ENCODE measurements at regions not wholly inside any gene's neighbourhood (a gene's known extent, or its start where the extent isn't known, plus 50 kb on each side); places are given as distances from the start of the nearest gene placed in this dataset.

- ATAC-seq (ENCODE audit: poor library complexity), result no peak
- DNase-seq, result no peak
- intact Hi-C loops (cut with DNase I), result no loop called here
Observed at GRCh38 chr2:104444889-104445288, 409.0 kb upstream of the POU3F3 start.

DNA sequence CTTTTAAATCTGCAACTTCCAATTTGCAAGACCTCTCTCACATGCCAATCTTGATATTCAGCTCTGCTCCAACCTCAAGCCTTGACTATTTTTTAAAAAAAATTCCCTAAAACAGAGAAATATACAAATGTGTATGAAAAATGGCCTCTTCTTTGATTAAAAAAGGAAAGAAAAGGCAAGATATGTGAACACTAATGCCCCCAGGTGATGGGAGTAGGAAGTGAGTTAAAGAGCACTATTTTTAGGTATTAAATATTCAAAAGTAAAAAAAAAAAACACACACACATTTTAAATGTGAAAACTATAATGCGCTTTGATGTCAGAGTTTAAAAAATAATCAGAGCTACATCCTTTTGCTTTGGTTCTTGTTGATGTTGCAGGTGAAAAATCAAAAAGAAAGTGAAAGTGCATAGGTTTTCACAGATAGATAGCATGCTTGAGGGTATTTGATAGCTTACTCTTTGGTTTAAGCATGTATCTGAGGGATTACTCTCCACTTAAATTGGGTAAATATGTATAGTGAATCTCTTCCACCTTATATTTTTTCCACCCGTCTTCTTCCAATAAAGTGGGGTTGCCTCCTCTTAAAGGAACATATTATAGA lies 406.0 kb upstream of the POU3F3 start:
- intact Hi-C loops (cut with DNase I), result no loop called here
- no peak for ATAC-seq (ENCODE audit: poor library complexity)
- no peak for DNase-seq

DNA sequence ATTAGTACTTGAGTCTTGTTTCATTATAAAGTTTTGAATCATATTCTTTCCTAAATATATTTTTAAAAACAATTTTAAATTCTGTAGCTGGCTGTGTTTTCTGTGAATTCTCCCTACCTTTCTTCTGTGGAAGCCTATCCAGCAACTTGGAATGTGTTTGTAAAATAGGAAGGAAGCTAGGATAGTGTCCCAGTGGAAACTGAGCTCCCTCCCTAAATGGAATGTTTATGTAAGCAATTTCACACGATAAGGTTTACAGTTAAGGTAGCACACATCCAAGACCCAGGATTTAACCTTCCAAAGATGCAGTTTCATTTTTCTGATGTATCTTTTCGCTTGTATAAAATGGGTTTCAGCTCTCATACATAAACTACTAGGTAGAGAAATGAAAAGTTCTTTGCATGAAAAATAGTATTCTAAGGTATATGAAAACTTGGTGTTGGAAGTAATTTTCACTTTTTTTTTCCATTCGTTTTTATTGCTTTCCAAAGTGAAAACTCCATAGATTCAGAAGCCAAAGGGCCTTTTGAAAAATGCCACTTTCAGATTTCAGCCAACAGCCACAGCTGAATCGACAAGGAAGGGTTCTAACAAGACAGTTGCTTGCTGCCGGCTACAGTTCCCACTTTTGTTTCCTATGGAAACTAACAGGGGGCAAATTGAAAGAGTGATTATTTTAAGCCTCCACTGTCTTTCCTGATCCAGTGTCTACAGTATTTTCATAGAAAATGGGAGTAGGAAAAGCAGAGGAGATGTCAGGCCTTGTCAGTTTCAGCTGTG lies 405.1 kb upstream of the POU3F3 start:
- no peak for ATAC-seq (ENCODE audit: poor library complexity)
- intact Hi-C loops (cut with DNase I), result no loop called here
- no peak for DNase-seq

DNA sequence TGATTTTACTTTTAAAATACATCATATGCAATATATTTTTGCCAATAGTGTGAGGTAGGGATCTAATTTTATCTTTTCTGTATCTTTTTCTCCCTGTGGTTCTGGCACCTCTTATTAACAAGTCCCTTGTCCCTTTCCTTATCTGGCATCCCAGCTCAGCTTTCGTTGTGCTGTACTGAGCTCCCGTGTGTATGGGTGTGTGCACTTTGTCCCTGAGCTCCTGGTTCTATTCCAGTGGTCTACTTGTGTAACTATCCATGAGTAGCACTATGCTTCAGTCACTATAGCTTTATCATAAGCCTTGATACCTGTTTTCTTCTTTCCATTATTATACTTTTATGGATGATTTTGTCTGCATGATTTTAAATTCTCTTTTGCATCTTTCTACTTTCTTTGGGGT lies 401.4 kb upstream of the POU3F3 start:
- ATAC-seq (ENCODE audit: poor library complexity) (no peak), DNase-seq (no peak)
- intact Hi-C loops (cut with DNase I), result no loop called here

GRCh38 chr2:104462731-104463130 lies 391.2 kb upstream of the POU3F3 start:
- ATAC-seq (ENCODE audit: poor library complexity) (no peak), DNase-seq (no peak)
- intact Hi-C loops (cut with DNase I), result no loop called here

- DNase-seq (no peak), ATAC-seq (ENCODE audit: poor library complexity) (no peak)
- intact Hi-C loops (cut with DNase I), result no loop called here
Observed at GRCh38 chr2:104465981-104466380, 387.9 kb upstream of the POU3F3 start.

DNA sequence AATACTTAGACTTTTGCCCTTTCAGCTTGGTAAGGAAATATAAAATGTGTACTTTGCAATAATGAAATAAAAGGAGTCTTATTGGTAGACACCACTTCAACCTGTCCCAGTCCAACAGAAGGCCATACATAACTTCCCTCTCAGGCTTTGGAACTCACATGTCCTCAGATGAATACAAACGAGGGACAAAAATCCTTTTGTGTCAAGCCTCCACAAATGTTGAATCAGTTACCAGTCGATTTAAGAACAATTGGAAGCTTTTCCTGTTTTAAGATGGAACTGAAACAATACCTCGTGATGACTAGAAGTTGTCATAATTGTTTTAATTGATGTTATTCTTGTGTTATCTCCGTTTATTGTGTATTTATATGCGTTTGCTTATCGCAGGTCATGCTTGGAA lies 385.1 kb upstream of the POU3F3 start:
- DNase-seq (no peak), ATAC-seq (ENCODE audit: poor library complexity) (no peak)
- intact Hi-C loops (cut with DNase I), result no loop called here

DNA sequence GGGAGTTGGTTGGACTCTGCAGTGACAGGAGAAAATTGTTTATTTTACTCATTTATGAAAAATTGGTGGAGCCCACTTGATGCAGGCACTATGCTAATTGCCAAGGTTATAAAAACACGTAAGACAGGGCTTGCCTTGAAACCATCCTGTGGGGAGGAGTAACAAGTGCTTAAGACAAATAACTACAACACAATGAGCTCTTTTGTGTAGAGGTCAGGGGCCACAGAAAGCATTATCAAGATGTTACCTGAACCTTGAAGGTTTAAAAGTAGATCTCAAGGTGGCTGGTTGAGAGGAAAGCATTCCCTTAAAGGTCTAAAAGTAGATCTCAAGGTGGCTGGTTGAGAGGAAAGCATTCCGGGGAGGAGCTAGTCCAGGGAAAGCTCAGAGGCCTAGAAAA lies 381.8 kb upstream of the POU3F3 start:
- ATAC-seq (ENCODE audit: poor library complexity) (no peak), DNase-seq (no peak)
- intact Hi-C loops (cut with DNase I), result no loop called here

GRCh38 chr2:104473546-104473945 lies 380.4 kb upstream of the POU3F3 start:
- intact Hi-C loops (cut with DNase I), result no loop called here
- DNase-seq (no peak), ATAC-seq (ENCODE audit: poor library complexity) (no peak)

DNA sequence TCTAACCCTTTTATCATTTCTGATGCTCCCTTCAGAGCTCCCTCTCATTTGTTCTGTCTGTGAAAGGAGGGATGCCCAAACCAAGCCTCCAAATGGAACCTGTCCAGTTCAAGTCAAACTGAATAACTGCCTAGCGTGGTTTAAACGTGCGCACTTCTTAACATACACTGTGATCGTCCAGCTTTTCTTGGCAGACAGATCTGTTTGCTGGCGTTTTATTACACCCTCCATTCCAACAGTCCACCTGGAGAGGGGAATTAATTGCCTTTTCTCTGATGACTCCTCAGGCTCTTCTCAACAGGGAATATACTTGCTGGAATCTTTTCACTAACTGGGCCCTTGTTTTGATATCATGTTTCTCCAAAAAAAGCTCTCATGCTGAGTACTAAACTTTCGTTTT lies 379.2 kb upstream of the POU3F3 start:
- DNase-seq (no peak), ATAC-seq (ENCODE audit: poor library complexity) (no peak)
- intact Hi-C loops (cut with DNase I), result no loop called here

GRCh38 chr2:104476075-104476474 lies 377.8 kb upstream of the POU3F3 start:
- intact Hi-C loops (cut with DNase I), result no loop called here
- ATAC-seq (ENCODE audit: poor library complexity), result no peak
- DNase-seq, result no peak

- intact Hi-C loops (cut with DNase I), result no loop called here
- DNase-seq (no peak), ATAC-seq (ENCODE audit: poor library complexity) (no peak)
Observed at GRCh38 chr2:104476563-104476988, 377.3 kb upstream of the POU3F3 start.

- intact Hi-C loops (cut with DNase I), result no loop called here
- ATAC-seq (ENCODE audit: poor library complexity) (no peak), DNase-seq (no peak)
Observed at GRCh38 chr2:104481341-104481740, 372.6 kb upstream of the POU3F3 start.

DNA sequence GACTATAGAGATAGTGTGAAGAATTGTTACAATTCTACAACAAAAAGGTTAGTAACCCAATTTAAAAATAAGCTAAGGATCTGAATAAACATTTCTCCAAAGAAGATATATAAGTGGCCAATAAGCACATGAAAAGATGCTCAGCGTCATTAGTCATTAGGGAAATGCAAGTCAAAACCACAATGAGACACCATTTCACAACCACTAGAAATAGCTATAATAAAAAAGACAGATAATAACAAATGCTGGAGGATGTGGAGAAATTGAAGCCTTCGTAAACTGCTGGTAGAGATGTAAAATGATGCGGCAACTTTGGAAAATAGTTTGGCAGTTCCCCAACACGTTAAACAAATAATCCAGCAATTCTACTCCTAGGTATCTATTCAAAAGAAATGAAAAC lies 366.5 kb upstream of the POU3F3 start:
- no peak for DNase-seq
- intact Hi-C loops (cut with DNase I), result no loop called here
- no peak for ATAC-seq (ENCODE audit: poor library complexity)

DNA sequence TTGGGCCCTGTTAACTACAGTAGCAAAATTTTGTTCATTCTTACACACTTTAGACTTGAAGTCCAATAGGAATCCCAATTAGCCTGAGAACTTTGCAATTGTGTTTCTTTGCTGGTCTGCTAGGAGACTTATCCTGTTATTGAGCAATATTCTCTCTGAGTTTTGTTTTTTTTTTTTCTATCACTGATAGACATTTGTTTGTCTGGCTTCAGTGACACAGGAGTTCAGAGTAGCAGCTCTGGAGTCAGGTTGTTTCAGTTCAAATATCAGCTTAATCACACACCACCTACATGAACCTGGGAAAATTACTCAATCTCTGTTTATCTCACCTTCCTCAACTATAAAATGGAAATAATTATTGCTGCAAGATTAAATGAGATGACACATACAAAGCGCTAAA lies 360.2 kb upstream of the POU3F3 start:
- ATAC-seq (ENCODE audit: poor library complexity), result no peak
- intact Hi-C loops (cut with DNase I), result no loop called here
- no peak for DNase-seq

DNA sequence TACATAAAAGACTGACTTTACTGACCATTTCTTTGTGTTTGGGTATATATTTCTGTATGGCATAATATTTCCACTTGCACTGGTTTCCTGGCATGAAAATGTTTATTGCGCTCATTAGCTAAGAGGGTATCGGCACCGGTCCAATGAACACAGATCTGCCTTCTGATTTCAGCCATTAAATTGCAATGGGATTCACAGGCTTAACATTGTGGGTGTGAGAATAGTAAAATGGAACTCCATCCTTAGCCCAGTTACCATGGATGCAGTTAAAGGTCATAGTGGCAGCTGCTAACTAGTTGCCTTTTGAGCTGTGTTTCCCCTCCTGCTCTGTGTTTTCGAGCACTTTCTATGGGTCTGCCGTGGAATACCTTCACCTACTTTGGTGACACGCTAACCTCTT lies 352.6 kb upstream of the POU3F3 start:
- no peak for ATAC-seq (ENCODE audit: poor library complexity)
- DNase-seq, result no peak
- intact Hi-C loops (cut with DNase I), result no loop called here

- intact Hi-C loops (cut with DNase I), result no loop called here
- ATAC-seq (ENCODE audit: poor library complexity), result no peak
- no peak for DNase-seq
Observed at GRCh38 chr2:104501929-104502328, 352.0 kb upstream of the POU3F3 start.

DNA sequence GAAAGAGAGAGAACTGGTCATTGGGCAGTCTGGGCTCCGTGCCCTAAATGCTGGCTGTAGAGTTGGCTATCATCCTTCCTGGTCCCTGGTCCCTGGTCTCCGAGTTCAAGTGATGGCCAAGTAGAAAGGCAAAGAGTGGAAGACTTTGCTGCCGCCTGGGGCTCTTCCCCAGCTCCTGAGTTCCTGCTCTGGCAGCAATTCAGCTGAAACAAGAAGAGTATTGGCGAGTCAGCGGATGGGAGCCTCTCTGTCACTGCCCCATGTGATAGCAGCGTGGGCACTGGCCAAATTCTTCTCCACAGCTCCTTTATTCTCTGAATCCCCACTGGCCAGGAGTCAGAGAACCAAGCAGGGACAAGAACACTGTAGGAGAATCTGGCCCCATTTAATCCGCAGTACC lies 351.0 kb upstream of the POU3F3 start:
- no peak for DNase-seq
- intact Hi-C loops (cut with DNase I), result no loop called here

DNA sequence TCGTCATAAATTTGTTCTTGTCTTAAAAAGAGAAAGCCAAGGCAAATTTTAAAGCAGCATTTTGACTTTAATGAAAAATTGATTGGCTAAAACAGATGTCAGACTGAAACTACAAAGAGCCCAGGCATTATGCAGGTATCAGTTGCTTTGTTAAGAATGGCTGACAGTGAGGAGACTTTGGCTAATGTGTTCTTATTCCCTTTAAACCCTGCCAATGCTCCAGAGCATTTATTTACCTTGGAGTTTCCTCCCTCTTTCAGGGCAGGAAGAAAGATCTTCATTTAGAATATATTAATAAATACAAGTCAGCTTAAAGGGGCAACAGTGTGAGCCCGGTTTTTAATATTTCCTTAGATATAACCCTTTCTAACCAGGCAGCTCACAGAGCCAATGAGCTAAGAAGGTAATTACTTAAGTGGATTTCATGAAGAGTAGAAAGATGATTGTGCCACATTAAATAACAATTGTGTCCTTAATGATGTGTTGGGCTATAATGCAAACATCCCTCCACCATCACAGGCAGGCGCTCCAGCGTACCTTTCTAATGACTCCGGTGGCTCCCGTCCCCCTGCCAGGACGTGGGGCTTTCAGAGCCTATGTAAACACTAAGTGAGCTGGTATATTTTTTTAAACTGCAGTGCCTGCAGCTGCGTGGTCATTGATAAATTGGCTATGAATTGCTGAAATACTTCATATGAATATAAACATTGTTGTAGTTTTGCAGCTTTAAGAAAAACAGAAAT lies 349.4 kb upstream of the POU3F3 start:
- no peak for ATAC-seq (ENCODE audit: poor library complexity)
- no peak for DNase-seq

More for the DNA sequence above, 351.0 kb upstream of the POU3F3 start:
- ATAC-seq (ENCODE audit: poor library complexity), result no peak

GRCh38 chr2:104518256-104518655 lies 335.7 kb upstream of the POU3F3 start:
- DNase-seq (no peak), ATAC-seq (ENCODE audit: poor library complexity) (no peak)
- intact Hi-C loops (cut with DNase I), result no loop called here

More for the DNA sequence above, 349.4 kb upstream of the POU3F3 start:
- intact Hi-C loops (cut with DNase I), result no loop called here

All from Right ventricle myocardium superior (tissue), 1 donor.